ENCODE measurements at regions not wholly inside any gene's neighbourhood (a gene's known extent, or its start where the extent isn't known, plus 50 kb on each side); places are given as distances from the start of the nearest gene placed in this dataset.

GRCh38 chr4:38281371-38282071 is 321.3 kb downstream of the PTTG2 start (continued):
- TF ChIP-seq AFF1 (IDR thresholded peaks at IDR 0.05; ENCODE audit: low read depth in 1 of 2, partially characterized antibody in 2 of 2) = no peak
- TF ChIP-seq MBD2 (IDR thresholded peaks at IDR 0.05; ENCODE audit: borderline replicate concordance, low read depth) = no peak
- TF ChIP-seq PBX2 (CRISPR knock-in tag; IDR thresholded peaks at IDR 0.05; ENCODE audit: low read depth) = no peak
- TF ChIP-seq PBX2 (tag; conservative IDR thresholded peaks at IDR 0.05; ENCODE audit: low read depth) = no peak
- TF ChIP-seq JUN (IDR thresholded peaks at IDR 0.05; ENCODE audit: borderline replicate concordance, low read depth, low read length) = no peak
- TF ChIP-seq JUN (CRISPR knock-in tag; IDR thresholded peaks at IDR 0.05; ENCODE audit: borderline replicate concordance) = no peak
- peak; percentile 41; the same call in 1 of the 2 replicates for TF ChIP-seq ARID2 (IDR thresholded peaks at IDR 0.05)
- TF ChIP-seq HDGF (IDR thresholded peaks at IDR 0.05) = 0 out of 2 replicates have a peak, but pooled peaks have one; percentile 81
- no peak for TF ChIP-seq SP1 (CRISPR knock-in tag; IDR thresholded peaks at IDR 0.05)
- TF ChIP-seq ZBED1 (IDR thresholded peaks at IDR 0.05) = no peak
- TF ChIP-seq MTA2 (IDR thresholded peaks at IDR 0.05; ENCODE audit: low read depth) = 0 out of 2 replicates have a peak, but pooled peaks have one; percentile 24
- no peak for TF ChIP-seq ZNF143 (CRISPR knock-in tag; IDR thresholded peaks at IDR 0.05)
- TF ChIP-seq NKRF (IDR thresholded peaks at IDR 0.05; ENCODE audit: borderline replicate concordance) = 0 out of 2 replicates have a peak, but pooled peaks have one; percentile 16
- 0 out of 4 replicates have a peak, but pooled peaks of 1 of the 2 experiments have one; percentile 8 for TF ChIP-seq TRIM24 (IDR thresholded peaks at IDR 0.05)
- TF ChIP-seq ZSCAN29 (IDR thresholded peaks at IDR 0.05) = no peak
- TF ChIP-seq MCM2 (IDR thresholded peaks at IDR 0.05; ENCODE audit: low read depth) = no peak
- TF ChIP-seq ARID1B (IDR thresholded peaks at IDR 0.05) = peak; percentile 74
- TF ChIP-seq MLLT1 (IDR thresholded peaks at IDR 0.05) = 0 out of 4 replicates have a peak, but pooled peaks of 1 of the 2 experiments have one; percentile 33
- peak; percentile 64 for TF ChIP-seq BRD9 (IDR thresholded peaks at IDR 0.05; ENCODE audit: low read depth, partially characterized antibody)
- TF ChIP-seq SMARCA5 (IDR thresholded peaks at IDR 0.05) = 0 out of 2 replicates have a peak, but pooled peaks have one; percentile 34
- peak; percentile 77 for TF ChIP-seq SMARCA4 (IDR thresholded peaks at IDR 0.05)

Data from K562 (cell line).